ENCODE measurements at regions not wholly inside any gene's neighbourhood (a gene's known extent, or its start where the extent isn't known, plus 50 kb on each side); places are given as distances from the start of the nearest gene placed in this dataset.

- Mint-ChIP-seq H3K27ac (no peak overlapping the region), H3K27me3 (no peaks in the 10 kb centered on the region), H3K36me3 (no peaks in the 10 kb centered on the region), H3K4me3 (no peak overlapping the region), H3K4me1 (no peaks in the 10 kb centered on the region), H3K9me3 (no peaks in the 10 kb centered on the region)
- DNase-seq (no peak), ATAC-seq (ENCODE audit: low read depth) (no peak)
- POLR2A ChIA-PET = no interaction called here
Measured at GRCh38 chr2:6231166-6231565, 539.0 kb downstream of the SOX11 start.

GRCh38 chr2:6233993-6234392 is 541.8 kb downstream of the SOX11 start:
- Mint-ChIP-seq H3K27me3 (no peaks in the 10 kb centered on the region), H3K4me3 (no peak overlapping the region), H3K9me3 (no peaks in the 10 kb centered on the region), H3K27ac (no peak overlapping the region), H3K4me1 (no peaks in the 10 kb centered on the region), H3K36me3 (no peaks in the 10 kb centered on the region)
- DNase-seq (no peak), ATAC-seq (ENCODE audit: low read depth) (no peak)
- POLR2A ChIA-PET = no interaction called here

GRCh38 chr2:6234702-6235101 is 542.5 kb downstream of the SOX11 start:
- no peak for ATAC-seq (ENCODE audit: low read depth)
- POLR2A ChIA-PET = no interaction called here
- Mint-ChIP-seq H3K4me1 (no peaks in the 10 kb centered on the region), H3K4me3 (no peak overlapping the region), H3K27me3 (no peaks in the 10 kb centered on the region), H3K36me3 (no peaks in the 10 kb centered on the region), H3K27ac (no peak overlapping the region), H3K9me3 (no peaks in the 10 kb centered on the region)
- no peak for DNase-seq

- Mint-ChIP-seq H3K27ac (no peak overlapping the region), H3K4me3 (no peak overlapping the region), H3K9me3 (no peaks in the 10 kb centered on the region), H3K4me1 (no peaks in the 10 kb centered on the region), H3K27me3 (no peaks in the 10 kb centered on the region), H3K36me3 (no peaks in the 10 kb centered on the region)
- ATAC-seq (ENCODE audit: low read depth) (no peak), DNase-seq (no peak)
- POLR2A ChIA-PET = no interaction called here
Measured at GRCh38 chr2:6236317-6236716, 544.1 kb downstream of the SOX11 start.

GRCh38 chr2:6237039-6237660 is 545.0 kb downstream of the SOX11 start:
- H3K4me1 Mint-ChIP-seq = no peaks in the 10 kb centered on the region
- no peaks in the 10 kb centered on the region for H3K27me3 Mint-ChIP-seq
- H3K27ac Mint-ChIP-seq = no peak overlapping the region
- no peak for DNase-seq
- H3K36me3 Mint-ChIP-seq = no peaks in the 10 kb centered on the region
- no peak overlapping the region for H3K4me3 Mint-ChIP-seq
- POLR2A ChIA-PET = no interaction called here
- H3K9me3 Mint-ChIP-seq = no peaks in the 10 kb centered on the region
- ATAC-seq (ENCODE audit: low read depth) = no peak

- DNase-seq (no peak), ATAC-seq (ENCODE audit: low read depth) (no peak)
- Mint-ChIP-seq H3K27me3 (no peaks in the 10 kb centered on the region), H3K4me3 (no peak overlapping the region), H3K36me3 (no peaks in the 10 kb centered on the region), H3K27ac (no peak overlapping the region), H3K9me3 (no peaks in the 10 kb centered on the region), H3K4me1 (no peaks in the 10 kb centered on the region)
- POLR2A ChIA-PET = no interaction called here
Measured at GRCh38 chr2:6249557-6249956, 557.4 kb downstream of the SOX11 start.

- Mint-ChIP-seq H3K4me1 (no peaks in the 10 kb centered on the region), H3K27me3 (no peaks in the 10 kb centered on the region), H3K27ac (no peak overlapping the region), H3K4me3 (no peak overlapping the region), H3K36me3 (no peaks in the 10 kb centered on the region), H3K9me3 (no peaks in the 10 kb centered on the region)
- no peak for DNase-seq
- POLR2A ChIA-PET = no interaction called here
- ATAC-seq (ENCODE audit: low read depth) = no peak
Measured at GRCh38 chr2:6254441-6254840, 562.3 kb downstream of the SOX11 start.

GRCh38 chr2:6264198-6264597 is 572.0 kb downstream of the SOX11 start:
- Mint-ChIP-seq H3K27me3 (no peaks in the 10 kb centered on the region), H3K36me3 (no peaks in the 10 kb centered on the region), H3K4me1 (no peaks in the 10 kb centered on the region), H3K27ac (no peak overlapping the region), H3K9me3 (no peaks in the 10 kb centered on the region), H3K4me3 (no peak overlapping the region)
- POLR2A ChIA-PET = no interaction called here
- DNase-seq (no peak), ATAC-seq (ENCODE audit: low read depth) (no peak)

GRCh38 chr2:6281524-6281923 is 584.2 kb downstream of the CMPK2 start:
- Mint-ChIP-seq H3K4me3 (no peak overlapping the region), H3K27ac (no peak overlapping the region), H3K27me3 (no peaks in the 10 kb centered on the region), H3K36me3 (no peaks in the 10 kb centered on the region), H3K9me3 (no peaks in the 10 kb centered on the region), H3K4me1 (no peaks in the 10 kb centered on the region)
- POLR2A ChIA-PET = no interaction called here
- ATAC-seq (ENCODE audit: low read depth) (no peak), DNase-seq (no peak)

GRCh38 chr2:6283259-6283658 is 582.4 kb downstream of the CMPK2 start:
- H3K4me1 Mint-ChIP-seq = no peaks in the 10 kb centered on the region
- no peaks in the 10 kb centered on the region for H3K36me3 Mint-ChIP-seq
- no peak for DNase-seq
- ATAC-seq (ENCODE audit: low read depth) = no peak
- H3K27me3 Mint-ChIP-seq = no peaks in the 10 kb centered on the region
- H3K9me3 Mint-ChIP-seq = no peaks in the 10 kb centered on the region
- no peak overlapping the region for H3K27ac Mint-ChIP-seq
- POLR2A ChIA-PET = no interaction called here
- H3K4me3 Mint-ChIP-seq = no peak overlapping the region

- ATAC-seq (ENCODE audit: low read depth) = no peak
- Mint-ChIP-seq H3K36me3 (no peaks in the 10 kb centered on the region), H3K27ac (no peak overlapping the region), H3K27me3 (no peaks in the 10 kb centered on the region), H3K4me1 (no peaks in the 10 kb centered on the region), H3K9me3 (peaks cover 3% of the 10 kb centered on the region), H3K4me3 (no peak overlapping the region)
- POLR2A ChIA-PET = no interaction called here
- DNase-seq = no peak
Measured at GRCh38 chr2:6287406-6287805, 578.3 kb downstream of the CMPK2 start.

- Mint-ChIP-seq H3K27ac (no peak overlapping the region), H3K27me3 (no peaks in the 10 kb centered on the region), H3K4me3 (no peak overlapping the region), H3K4me1 (no peaks in the 10 kb centered on the region), H3K9me3 (peaks cover 3% of the 10 kb centered on the region), H3K36me3 (no peaks in the 10 kb centered on the region)
- no peak for ATAC-seq (ENCODE audit: low read depth)
- DNase-seq = no peak
- POLR2A ChIA-PET = no interaction called here
Measured at GRCh38 chr2:6288791-6289190, 576.9 kb downstream of the CMPK2 start.

- Mint-ChIP-seq H3K4me1 (no peaks in the 10 kb centered on the region), H3K27ac (no peak overlapping the region), H3K36me3 (no peaks in the 10 kb centered on the region), H3K4me3 (no peak overlapping the region), H3K27me3 (no peaks in the 10 kb centered on the region), H3K9me3 (peaks cover 3% of the 10 kb centered on the region)
- POLR2A ChIA-PET = no interaction called here
- DNase-seq (no peak), ATAC-seq (ENCODE audit: low read depth) (no peak)
Measured at GRCh38 chr2:6290217-6291015, 575.3 kb downstream of the CMPK2 start.

GRCh38 chr2:6294791-6295190 is 570.9 kb downstream of the CMPK2 start:
- ATAC-seq (ENCODE audit: low read depth) (no peak), DNase-seq (no peak)
- Mint-ChIP-seq H3K4me3 (no peak overlapping the region), H3K27me3 (no peaks in the 10 kb centered on the region), H3K36me3 (no peaks in the 10 kb centered on the region), H3K9me3 (peaks cover 3% of the 10 kb centered on the region), H3K4me1 (no peaks in the 10 kb centered on the region), H3K27ac (no peak overlapping the region)
- POLR2A ChIA-PET = no interaction called here
